T-helper 1 cell (primary cell): ENCODE measurements at regions not wholly inside any gene's neighbourhood (a gene's known extent, or its start where the extent isn't known, plus 50 kb on each side); places are given as distances from the start of the nearest gene placed in this dataset.
"Not testable (repeated sequence)": the region's sequence is repeated elsewhere in the genome, so short reads cannot be mapped to it uniquely, and the experiment has no call there.

Experiments
- DNase-seq, 5 donors: peaks; one replicate each; pipeline ENCODE4 v3.0.0-alpha.2; 2012 to 2020

DNA sequence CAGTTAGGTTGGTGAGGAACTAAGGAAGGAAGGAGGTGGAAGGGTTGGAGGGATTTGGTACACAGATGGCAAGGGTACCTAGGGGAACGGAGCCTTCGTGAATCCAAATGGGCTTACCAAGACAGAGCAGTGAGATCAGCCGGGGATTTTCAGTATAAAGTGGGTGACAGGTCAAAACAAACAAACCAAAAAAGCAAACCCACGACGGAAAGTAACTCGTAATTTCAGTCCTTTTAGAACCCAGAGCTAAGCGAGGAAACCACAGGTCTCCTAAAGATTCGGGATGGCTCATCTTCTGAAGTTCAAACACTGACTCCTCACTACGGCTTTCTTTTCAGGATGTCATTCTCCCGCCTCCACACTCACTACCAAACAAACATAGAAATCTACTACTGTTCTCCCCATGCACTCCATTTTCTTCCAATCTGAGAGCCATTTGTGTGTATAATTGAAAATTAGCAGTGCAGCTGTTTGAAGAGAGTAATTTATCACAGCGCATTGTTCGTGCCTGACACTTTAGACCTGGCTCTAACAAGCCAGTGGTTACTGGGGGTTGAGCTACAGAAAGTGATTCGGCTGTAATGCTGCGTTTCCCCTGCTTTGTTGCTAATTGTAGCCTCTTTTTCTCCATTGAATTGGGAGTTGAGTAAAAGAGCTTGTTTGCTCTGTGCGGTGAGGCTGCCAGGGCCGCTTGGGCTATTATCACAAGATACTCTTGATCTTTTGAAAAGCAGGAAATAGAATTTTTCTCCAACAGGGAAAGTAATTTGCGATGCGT is 64.7 kb upstream of the CCDC39 start:
- no peak for DNase-seq

DNA sequence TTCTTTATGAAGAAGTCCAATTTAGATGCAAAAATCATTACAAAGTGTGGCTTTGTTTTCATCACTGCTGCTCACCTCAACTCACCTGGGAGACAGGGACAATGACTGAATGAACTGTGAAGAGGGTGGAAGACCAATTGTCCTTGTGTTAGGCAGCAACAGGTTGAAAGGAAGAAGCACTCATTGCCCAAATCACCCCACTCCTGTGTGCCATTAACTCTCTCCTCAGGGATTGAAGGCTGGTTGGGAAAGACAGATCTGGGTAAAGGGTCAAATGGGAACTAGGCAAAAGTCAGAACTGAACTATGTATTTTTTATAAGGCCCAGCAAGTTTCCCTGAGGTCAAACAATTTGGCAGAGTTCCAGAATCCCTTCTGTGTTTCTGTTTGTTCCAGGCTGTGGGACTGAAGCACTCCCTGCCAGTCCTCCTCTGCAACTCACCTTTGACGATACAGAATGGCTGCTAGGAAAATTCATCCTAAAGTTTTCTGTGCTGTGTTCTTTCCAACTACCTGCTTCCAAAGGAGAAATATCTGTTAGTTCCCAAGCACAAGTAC is 68.6 kb upstream of the CCDC39 start:
- no peak for DNase-seq

DNA sequence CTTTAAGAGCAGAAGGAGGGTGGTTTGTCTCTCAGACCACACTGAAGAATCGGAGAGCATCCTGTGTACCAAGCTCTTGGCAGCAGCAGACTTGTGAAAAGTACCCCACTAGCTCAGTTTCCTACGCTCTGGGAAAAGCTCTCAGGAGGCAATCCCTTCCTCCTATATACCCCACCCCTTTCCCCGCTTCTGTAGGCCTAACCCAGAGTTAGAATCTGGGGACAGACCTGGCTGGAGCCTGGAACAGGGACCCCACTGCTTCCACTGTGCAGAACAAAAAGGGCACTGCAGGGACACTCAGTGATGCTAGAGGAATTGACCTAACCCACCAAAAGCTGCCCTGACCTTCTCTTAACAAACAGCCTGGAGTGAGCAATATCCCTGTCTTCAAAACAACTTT is 70.0 kb upstream of the CCDC39 start:
- no peak for DNase-seq

DNA sequence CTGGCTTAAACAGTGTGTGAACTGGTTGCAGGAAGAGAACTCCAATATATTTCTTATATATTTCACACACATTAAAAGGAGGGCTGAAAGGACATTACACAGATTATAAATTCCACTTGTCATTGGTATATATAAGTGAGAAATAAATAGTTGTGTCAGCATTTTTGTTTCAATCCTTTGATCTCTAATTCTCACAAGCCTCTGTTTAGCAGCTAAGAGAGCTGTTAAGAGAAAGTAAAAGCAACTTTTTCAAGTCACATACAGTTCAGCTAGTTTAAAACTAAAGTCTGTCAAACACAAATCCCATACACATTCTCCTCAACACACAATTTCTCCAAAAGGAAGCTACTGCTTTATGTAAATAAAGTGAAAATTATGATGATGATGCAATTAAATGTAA is 70.5 kb upstream of the CCDC39 start:
- no peak for DNase-seq

DNA sequence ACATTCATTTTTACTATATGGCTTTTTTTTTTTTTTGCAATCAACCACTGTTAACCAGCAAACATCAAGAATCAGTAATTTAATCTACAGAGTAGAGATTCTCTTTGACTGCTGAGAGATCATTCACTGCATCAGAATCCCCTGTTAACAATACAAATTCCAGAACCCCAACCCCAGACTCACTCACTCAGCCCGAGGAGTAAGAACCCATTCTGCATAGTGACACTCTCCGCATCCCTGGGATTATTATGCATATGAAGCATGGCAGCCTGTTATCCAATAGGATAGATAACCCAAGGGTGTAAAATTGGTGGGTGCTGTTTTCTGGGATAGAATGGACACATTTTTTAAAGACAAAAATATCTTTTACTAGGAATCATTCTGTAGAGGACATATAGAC is 76.3 kb upstream of the CCDC39 start:
- DNase-seq = no peak

DNA sequence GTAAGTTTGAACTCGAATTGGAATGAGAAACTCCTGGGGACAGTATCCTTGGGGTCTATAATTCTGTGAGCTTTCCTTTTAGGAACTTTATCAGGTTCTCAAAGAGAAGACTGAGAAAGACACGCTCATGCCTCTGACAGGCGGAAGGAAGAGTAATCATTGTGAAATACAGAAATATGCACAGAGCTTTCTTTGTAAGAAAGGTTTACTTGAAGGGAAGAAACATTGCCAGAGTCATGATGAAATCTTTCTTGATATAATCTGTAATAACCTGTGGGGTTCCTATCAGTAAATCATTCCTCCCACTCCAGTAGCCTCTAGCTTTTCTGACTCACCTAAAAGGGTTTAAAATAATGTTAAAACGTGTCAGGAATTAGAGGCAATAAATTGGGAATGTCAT is 83.6 kb upstream of the CCDC39 start:
- DNase-seq = no peak

DNA sequence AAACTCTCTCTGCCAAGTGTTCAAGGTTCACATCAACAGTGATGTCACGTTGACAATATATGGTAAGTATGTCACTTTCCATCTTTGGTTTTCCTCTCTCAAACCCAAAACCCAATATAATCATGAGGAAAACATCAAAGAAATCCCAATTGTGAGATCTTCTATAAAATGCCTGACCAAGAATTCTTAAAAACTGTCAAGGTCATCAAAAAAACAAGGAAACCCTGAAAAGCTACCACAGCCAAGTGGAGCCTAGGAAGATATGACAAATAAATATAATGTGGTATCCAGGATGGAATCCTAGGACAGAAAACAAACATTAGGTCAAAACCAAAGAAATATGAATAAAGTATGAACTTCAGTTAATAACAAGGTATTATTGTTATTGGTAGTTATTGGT is 85.2 kb upstream of the CCDC39 start:
- no peak for DNase-seq

DNA sequence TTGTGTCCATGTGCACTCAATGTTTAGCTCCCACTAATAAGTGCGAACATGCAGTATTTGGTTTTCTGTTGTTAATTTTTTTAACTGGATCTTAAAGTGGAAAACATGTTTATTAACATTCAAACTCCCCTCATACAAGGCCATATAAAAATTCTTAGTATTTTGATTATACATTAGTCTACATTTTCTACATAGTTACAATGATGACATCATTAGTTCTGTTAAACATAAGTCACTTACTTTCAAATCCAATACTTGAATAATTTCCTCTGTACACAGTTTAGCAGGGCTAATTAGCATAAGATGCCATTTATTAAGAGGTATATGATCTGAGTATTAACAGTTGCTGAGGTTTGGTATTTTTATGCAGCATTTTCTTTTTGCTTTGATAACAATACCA is 91.3 kb upstream of the CCDC39 start:
- DNase-seq = no peak

DNA sequence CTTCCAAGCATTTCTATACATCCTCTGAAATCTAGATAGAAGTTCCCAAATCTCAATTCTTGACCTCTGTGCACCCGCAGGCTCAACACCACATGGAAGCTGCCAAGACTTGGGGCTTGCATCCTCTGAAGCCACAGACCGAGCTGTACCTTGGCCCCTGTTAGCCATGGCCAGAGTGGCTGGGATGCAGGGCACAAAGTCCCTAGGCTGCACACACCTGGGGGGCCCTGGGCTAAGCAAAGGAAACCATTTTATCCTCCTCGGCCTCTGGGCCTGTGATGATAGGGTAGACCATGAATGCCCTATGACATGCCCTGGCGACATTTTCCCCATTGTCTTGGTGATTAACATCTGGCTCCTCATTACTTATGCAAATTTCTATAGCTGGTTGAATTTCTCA is 97.1 kb upstream of the CCDC39 start:
- no peak for DNase-seq

DNA sequence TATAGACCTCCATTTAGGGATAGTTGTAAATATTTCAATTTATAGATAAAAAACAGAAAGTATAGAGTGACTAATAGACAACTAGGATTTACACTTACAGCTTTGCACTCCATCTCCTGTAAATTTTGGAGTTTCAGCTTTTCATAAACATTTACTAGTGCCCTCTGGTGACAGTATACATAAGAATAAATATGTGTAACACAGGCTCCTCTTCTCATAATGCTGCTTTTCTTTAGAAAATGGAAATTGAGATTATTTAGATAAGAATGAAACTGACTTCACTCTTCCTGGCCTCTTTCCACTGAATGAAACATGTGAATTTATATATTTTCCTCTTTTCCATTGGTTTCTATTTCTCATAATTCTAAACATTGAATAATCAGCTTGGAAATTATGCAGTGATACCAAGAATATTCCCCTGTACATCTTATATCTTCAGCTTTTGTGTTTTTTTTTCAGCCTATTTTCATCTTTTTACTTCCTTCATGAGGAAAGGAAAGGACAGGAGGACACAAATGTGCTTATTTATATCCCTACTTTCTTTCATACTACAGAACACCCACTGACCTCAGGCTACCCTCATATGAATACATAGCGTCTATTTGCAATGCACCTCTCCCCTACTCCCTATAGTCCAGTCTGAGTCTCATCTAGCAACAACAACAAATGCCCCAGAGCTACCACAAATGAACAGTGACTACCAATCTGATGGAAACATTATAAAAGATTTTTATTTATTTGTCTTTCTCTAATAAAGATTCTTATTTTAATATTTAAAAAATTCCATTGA is 103.1 kb upstream of the CCDC39 start:
- DNase-seq = no peak

DNA sequence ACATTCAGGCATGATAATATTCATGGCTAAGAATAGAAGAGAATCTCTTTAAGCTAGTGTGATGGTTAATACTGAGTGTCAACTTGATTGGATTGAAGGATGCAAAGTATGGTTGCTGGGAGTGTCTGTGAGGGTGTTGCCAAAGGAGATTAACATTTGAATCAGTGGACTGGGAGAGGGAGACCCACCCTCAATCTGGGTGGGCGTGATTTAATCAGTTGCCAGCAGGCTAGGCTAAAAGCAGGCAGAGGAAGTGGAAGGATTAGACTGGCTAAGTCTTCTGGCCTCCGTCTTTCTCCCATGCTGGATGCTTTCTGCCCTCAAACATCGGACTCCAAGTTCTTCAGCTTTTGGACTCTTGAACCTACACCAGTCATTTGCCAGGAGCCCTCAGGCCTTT is 106.9 kb upstream of the CCDC39 start:
- DNase-seq = not testable (repeated sequence)

DNA sequence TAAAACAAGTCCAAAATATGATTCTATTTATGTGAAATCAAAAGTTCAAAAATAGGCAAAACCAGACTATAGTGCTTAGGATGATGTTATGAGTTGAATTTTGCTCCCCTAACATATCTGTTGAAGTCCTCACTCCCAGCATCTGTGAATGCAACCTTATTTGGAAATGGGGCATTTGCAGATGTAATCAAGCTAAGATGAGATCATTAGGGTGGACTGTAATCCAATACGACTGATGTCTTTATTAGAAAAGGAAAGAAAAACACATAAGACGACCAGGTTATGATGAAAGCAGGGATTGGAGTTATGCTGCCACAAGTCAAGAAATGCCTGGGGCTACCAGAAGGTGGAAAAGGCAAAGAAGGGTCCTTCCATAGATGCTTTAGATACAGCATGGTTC is 110.5 kb upstream of the CCDC39 start:
- no peak for DNase-seq

DNA sequence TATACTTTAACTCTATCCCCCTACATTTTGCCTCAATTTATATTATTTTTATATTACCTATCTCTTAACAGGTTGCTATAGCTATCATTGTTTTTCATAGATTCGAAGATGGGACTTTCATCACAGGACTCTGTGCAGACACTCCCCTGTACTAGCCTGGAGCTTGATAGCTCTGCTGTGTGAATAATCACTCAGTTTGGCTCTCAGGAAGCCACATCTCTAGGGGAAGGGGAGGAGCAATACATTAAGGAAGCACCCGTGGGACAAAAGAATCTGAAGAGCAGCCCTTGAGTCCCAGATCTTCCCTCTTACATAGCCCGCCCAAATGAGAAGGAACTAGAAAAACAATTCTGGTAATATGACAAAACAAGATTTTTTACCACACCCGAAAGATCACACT is 114.3 kb upstream of the FXR1 start:
- DNase-seq = no peak

DNA sequence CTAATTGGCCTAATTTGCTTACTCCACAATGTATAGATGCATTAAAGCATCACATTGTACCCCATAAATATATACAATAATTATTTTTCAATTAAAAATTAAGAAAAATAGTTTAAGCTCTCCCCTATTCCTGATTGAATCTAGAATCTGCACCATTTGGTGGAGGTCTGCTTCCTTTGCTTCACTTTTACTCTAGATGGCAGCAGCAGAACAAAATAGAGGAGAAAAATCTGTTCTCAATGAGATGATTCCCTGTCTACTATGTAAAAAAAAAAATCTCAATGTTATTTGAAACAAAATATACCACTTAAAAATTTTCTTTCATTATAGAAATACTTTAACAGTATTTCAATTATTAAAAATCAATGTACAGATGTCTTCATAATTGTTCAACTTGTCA is 109.6 kb upstream of the FXR1 start:
- DNase-seq = no peak

DNA sequence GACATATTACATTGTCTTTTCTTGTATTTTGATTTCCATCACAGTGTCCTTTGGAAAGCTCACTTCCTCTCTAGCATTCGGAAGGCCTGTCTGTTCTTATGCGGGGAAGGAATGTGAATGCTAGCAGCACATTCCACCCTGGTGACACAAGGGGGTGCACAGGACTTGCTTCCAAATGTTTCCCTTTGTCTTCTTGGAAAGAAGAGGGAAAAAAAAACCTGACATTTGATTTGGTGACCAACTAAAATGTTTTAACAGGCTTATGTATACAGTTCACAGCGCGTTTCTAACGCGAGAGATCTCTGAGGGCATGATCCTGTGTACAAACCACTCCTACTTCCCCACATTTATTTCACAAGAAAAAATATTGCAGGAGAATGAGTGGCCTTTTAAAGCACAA is 107.6 kb upstream of the FXR1 start:
- no peak for DNase-seq

DNA sequence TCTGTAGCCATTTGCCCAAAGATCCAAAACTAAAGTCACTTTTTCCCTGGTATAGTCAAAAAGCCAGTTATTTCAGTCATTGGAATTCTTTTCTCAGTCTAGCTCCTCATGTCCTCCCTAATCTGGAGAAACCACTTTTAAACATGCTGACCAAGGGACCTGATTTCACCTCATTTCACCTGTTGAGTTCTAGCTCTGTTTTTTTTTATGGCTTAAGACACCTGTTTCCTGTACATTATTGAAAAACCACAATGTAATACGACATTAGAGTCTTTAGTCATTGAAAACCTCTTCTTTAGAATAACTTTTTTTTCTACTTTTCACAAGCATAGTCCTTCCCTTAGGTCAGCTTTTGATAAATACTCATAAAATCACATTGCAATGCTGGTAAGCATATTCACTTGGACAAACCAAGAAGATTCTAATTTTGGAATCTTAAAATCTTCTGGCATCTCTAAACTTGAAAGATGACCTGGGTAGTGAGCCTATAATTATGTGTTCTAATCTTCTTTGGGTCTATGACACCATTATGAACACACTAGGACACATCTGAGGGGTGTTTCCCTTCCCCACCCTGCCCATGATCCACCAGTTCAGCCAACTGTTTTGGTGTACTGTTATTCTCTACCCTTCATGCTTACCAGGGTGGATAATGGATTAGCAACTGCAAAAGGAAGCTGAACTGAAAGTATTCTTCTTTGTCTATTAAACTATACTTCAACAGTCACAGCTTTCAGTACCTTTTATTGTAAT is 103.5 kb upstream of the FXR1 start:
- no peak for DNase-seq

DNA sequence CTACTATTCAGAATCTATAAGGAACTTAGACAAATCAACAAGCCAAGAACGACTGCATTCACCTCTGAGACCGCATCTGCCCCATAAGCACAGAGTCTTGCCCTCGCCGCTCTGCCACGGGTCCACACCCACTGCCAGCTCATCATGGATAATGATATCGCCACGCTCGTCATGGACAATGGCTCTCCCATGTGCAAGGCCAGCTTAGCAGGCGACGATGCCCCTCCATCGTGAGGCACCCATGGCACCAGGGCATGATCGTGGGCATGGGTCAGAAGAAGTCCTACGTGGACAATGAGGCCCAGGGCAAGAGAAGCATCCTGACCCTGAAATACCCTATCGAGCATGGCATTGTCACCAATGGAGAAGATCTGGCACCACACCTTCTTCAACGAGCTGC is 92.1 kb upstream of the FXR1 start:
- DNase-seq = no peak

DNA sequence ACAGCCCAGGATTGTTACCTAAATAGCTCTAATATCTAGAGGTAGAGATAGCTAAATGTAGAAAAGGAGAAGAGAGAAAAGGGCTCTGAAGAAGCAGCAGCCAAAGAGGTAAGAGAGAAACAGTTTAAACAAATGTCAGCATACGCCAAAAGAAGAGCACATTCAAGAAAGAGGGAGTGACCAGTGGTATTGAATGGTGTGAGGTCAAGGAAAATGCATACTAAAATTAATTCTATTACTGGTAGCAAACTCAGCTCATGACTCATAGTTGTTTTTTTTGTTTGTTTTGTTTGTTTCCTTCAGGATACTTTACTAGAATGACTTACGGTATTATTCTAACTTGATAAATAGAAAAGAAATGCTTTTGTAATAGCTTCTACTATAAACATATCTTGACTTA is 86.5 kb upstream of the FXR1 start:
- DNase-seq = no peak

DNA sequence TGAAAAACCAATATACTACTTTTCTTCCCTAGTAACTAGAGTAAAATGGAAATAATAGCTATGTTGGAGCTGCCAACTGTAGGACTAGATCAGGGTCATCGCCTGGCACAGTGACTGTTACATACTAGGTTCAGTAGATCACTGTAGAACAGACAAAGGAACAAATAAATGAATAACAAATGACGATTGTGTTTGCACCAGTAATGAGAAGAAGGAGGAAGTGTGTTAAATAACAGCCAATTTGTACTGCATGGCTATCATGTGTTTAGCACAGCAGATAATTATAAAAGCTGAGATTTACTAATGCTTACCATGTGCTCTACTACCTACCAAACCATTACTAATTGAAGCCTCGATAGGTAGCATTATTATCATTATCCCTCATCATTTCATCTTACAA is 85.3 kb upstream of the FXR1 start:
- no peak for DNase-seq

DNA sequence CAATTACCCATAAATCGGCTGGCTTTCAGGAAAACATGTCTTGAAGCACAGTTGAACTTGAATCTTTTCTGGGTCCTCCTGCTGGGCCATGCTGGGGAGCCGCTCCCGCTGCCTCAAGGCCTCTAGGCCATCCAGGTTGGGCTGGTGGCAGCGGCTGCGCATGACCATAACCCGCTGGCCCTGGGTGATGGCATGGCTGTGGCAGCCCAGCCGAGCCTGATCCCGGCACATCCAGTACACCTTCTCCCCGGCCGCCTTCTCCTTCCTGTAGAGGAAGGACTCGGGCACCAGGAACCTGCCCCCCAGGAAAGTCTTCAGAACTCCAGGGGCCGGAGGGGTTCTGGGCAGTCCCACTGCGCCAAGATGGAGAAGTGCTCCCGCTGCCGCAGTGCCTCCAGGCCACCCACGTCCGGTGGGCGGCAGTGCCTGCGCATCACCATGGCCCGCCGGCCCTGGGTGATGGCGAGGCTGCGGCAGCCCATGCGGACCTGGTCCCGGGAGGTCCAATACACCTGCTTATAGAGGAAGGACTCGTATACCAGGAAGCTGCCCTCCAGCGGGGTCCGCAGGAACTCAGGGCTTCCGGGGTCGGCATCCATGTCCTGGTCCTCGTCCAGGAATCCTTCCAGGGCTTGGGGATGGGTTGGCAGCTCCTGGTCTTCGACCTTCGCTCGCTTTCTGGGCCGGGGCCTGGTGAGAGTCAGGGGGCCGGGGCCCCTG is 84.3 kb upstream of the FXR1 start:
- DNase-seq = peak in 1 of 5 donors; percentile 2

DNA sequence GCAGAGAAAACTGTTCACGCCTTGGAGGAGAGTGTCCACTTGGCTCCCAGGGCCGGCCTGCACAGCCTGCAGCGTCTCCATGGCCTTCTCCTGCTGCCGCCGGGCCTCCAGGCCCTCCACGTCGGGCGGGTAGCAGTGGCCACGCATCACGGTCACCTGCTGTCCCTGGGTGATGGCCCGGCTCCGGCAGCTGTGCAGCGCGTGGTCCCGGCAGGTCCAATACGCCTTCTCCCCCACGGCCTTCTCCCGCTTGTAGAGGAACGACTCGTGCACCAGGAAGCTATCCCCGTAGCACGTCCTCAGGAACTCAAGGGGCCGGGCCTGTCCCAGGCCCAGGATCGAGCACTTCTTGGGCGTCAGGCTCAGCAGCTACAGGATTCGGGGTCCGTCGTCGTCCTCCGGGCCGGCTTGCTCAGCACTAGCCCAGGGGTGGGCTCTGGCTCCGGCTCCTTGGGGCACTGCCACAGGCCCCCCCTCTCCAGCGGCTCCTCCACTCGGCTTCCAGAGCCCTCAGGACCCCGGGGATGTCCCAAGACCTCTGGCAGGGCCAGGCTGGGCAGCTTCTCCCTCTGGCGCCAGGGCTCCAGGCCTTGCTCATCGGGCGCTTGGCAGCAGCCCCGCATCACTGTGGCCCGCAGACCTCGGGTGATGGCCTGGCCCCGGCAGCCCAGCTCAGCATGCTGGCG is 83.6 kb upstream of the FXR1 start:
- peak in 1 of 5 donors; percentile 2 for DNase-seq
